GM11168 (cell line): ENCODE measurements at regions not wholly inside any gene's neighbourhood (a gene's known extent, or its start where the extent isn't known, plus 50 kb on each side); places are given as distances from the start of the nearest gene placed in this dataset.
"Not testable (repeated sequence)": the region's sequence is repeated elsewhere in the genome, so short reads cannot be mapped to it uniquely, and the experiment has no call there.

ENCODE experiments used
- in situ Hi-C: fragments of 300-500 bp; cut with MboI; formaldehyde crosslinking; loops from one replicate; pipeline ENCODE4 v1.12.0; 2022; ENCODE audit warnings: low sequenced_read_pairs; ENCODE audit not compliant: unreplicated experiment

DNA sequence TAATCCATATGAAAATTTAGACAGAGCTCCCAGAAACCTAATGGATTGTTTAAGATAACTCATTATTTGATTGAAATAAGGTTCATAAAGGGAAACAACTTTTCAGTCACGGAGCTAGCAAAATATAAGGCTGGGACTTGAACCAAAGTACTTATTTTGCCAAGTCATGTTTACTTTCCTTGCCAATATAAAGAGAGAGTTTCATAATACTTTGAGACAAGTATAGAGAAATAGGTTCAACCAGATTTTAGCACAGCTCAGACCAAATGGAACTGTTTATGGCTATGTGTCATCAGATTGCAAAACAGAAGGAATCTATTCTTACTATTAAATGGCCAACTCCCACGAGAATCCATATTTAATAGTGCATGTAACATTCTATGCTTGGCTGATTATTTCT is 1517.5 kb upstream of the TENM4 start:
- in situ Hi-C loops = no loop called here

DNA sequence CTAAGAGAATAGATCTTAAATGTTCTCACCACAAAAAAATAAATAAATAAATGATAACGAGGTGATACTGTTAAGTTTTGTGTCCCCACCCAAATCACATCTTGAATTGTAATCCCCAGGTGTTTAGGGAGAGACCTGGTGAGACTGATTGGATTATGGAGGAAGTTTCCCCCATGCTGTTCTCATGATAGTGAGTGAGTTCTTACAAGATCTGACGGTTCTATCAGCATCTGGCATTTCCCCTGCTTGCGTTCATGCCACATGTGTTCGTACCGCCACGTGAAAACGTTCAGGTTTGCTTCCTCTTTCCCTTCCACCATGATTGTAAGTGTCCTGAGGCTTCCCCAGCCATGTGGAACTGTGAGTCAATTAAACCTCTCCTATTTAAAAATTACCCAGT is 1514.8 kb upstream of the TENM4 start:
- in situ Hi-C loops = no loop called here

DNA sequence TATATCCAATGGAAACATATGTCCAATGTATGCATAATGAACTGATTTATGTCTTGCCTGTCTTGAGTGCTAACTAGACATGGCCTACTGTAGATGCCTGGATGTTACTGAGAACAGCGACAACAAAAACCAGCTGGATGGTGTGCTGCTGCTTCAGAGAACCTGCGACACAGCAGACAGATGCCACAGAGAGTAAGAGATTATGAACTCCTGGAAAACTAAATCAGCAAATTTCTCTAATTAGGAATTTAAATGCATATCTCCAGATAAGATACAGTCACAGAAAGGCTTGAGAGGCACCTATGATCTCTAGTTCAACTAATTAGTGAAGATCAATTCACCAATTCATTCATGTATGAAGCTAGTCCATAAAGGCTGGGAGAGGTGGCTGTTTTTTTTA is 1508.0 kb upstream of the TENM4 start:
- in situ Hi-C loops = no loop called here

- in situ Hi-C loops = no loop called here
Observed at GRCh38 chr11:80944758-80945157, 1503.9 kb upstream of the TENM4 start.

DNA sequence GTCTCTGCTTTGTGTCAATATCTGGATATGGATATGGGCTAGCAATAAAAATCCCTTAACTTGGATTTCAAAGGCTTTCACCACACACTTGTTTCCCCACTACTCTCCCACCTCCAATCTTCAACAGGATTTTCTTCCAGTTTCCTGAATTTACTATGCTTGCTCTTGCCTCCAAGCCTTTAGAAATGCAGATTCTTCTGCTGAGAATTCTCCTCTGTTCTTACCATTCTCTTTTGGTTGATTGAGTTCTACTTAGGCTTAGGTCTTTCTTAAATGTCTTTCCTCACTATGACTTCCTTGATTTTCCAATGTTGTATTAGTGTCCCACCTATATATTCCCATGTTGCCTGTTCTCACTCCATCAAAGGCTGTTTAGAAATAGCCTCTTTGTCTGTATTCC is 1502.4 kb upstream of the TENM4 start:
- in situ Hi-C loops = no loop called here

GRCh38 chr11:80937842-80938241 is 1497.0 kb upstream of the TENM4 start:
- in situ Hi-C loops = no loop called here

GRCh38 chr11:80930038-80930437 is 1489.2 kb upstream of the TENM4 start:
- in situ Hi-C loops = no loop called here

- in situ Hi-C loops = no loop called here
Observed at GRCh38 chr11:80929031-80929805, 1488.4 kb upstream of the TENM4 start.

GRCh38 chr11:80925321-80925720 is 1484.5 kb upstream of the TENM4 start:
- in situ Hi-C loops = no loop called here

- in situ Hi-C loops = not testable (repeated sequence)
Observed at GRCh38 chr11:80921310-80921709, 1480.5 kb upstream of the TENM4 start.

DNA sequence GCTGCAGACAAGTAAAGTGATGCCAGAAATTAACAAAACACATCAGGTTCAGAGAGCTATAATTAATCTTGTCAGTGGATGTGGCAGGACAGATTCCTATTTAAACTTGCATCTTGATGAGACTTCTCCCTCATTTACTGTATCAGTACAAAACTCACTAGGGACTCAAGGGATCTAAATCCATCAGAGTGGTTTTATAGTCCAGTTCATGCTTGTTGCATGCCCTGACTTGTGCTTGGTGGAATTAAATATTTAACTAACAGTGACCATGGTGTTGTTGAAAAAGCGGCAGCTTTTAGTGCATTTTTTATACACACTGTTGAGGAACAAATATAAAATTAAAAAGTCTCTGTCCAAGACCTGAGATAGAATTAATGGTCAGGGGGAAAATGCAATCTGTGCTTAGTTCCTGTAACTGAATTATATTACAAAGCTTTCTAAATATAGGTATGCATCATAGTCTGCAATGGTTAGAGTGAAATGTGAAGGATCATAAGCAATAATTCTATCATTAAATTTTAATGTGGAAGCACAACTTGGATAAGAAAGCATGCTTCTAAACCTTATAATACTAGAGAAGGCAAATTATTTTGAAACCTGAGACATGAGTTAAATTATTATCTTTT is 1475.5 kb upstream of the TENM4 start:
- in situ Hi-C loops = no loop called here

DNA sequence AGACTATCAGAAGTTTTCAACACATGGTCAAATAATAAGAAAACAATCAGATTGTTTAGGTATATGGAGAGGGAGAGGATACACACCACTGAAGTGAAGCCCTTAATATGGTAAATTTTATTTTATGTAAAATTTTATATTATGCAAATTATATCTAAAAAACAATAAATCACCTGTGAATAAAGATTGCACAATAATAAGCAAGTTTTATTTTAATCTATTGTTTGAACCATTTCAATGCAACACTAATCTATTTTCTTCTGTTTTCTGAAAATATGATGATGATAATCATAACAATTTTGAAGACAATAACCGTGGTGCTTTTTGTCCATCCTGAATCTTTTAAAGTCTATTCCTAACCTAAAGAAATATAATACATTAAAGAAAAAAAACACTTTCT is 1473.5 kb upstream of the TENM4 start:
- in situ Hi-C loops = no loop called here

DNA sequence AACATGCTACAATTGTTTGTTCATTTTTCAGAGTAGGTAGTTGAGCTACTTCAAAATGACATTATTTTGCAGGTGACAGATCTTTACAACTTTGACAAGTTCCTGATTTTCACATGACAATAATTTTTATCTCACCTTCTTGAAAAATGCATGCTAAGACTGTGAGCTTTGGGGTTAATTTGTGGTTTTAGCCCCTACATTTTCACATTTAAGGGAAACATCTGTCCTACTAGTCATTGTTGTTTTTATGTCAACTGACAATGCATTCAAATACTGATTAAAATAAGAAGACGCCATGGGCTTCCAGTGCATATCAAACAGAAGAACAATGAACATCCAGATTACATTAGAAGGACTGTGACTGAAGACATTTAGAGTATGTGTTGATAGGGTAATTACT is 1470.8 kb upstream of the TENM4 start:
- in situ Hi-C loops = no loop called here

- in situ Hi-C loops = no loop called here
Observed at GRCh38 chr11:80900265-80900664, 1459.4 kb upstream of the TENM4 start.

GRCh38 chr11:80899381-80899780 is 1458.6 kb upstream of the TENM4 start:
- in situ Hi-C loops = no loop called here

GRCh38 chr11:80898910-80899309 is 1458.1 kb upstream of the TENM4 start:
- in situ Hi-C loops = no loop called here

GRCh38 chr11:80886684-80887083 is 1445.9 kb upstream of the TENM4 start:
- in situ Hi-C loops = no loop called here

DNA sequence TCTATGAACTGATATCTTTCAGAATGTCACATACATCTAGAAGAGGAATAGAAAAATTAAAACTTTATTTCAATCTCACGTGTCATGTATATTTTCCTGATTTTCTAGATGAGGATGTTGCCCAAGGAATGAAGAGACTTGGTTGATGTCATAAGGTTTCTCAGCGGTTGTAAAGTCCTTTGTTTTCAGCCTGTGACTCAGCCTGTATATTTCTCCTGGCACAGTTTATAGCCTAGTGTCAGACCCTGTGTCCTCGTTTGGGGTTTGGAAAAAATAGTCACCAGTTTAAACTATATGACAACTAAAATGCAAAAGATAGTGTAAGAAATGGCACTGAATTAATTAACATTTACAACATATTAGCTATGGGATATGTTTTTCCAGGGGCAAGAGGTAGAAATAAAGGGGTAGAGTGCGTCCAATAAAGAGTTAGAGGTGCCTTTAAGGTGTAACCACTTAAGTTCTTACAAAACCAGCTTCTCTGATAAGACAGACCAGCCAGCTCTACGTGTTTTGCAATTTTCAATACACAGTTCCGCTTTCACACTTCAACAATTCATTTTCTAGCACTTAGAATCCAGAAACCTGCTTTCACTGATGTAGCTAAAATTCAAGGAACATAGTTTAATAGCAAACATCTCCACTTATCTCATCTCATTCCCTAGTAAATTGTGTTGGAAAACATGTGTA is 1432.6 kb upstream of the TENM4 start:
- in situ Hi-C loops = no loop called here

DNA sequence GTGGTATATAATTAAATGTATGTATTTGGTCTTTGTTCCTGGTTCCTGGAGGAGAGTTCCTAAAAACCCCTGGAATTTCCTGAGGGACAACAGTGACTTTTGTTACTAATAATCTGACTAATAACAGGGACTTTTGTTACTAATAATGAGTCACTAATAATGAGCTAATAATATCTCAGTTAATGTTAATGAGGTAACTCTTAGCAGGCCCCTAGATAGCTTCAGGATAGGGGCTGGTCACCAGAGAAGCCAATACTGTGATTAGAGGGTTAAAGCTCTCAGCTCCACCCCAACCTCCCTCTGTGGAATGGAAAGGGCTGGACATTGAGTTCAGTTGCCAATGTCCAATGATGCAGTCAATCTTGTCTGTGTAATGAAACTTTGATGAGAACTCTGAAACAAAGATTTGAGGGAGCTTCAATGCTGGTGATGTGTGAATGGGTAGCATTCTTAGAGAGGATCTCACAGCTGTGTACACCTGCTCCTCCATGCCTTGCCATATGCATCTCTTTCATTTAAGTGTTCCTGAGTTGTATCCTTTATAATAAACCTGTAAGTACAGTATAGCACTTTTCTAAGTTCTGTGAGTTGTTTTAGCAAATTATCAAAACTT is 1431.4 kb upstream of the TENM4 start:
- in situ Hi-C loops = no loop called here

DNA sequence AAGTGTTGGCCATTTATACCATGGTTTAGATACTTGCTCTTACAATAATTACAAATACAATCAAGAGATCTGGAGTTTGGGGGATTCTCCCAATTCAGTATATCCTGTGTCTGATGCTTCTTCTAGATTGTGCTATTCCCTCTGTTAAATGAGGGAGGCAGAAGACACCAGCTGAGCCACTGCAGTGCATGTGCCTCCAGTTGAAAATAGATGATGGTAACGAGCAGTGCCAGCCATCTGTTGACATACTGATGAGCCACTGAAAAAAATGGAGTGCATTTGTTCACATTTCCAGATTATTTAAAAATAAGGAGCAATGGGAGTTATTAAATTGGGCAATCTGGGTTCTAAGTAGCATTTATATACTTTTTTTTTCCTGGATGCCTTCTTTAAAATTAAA is 1428.0 kb upstream of the TENM4 start:
- in situ Hi-C loops = no loop called here

DNA sequence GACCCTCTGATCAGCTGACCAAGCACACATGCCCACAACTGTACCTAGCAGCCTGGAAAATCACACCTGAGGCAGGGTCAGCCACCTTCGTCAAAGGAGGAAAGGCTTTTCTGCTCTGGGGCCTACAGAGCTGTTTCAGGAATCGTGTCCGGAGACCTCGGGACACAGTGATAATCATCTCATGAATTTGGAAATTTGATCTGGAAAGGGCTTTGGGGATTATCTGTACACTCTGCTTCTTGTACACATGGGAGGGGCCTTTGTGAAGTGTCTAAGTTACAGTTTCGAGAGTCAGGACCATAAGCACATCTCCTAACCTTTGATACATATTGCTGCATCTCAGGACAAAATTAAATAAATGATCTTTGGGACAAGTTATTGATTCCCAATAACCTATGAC is 1421.2 kb upstream of the TENM4 start:
- in situ Hi-C loops = no loop called here
